Gastroesophageal sphincter (tissue), 3 donors: ENCODE measurements at regions not wholly inside any gene's neighbourhood (a gene's known extent, or its start where the extent isn't known, plus 50 kb on each side); places are given as distances from the start of the nearest gene placed in this dataset.

Experiments
- EP300 ChIP-seq: sonication (generic); formaldehyde crosslinking; IDR thresholded peaks from one replicate; pipeline ENCODE4 v1.6.1; 2017; ENCODE audit warnings: antibody characterized with exemption, mild to moderate bottlenecking
- POLR2A ChIP-seq, 2 donors: fragments of 450-650 bp; IDR thresholded peaks; one replicate each; pipeline ENCODE4 v1.6.1; 2017; ENCODE audit warnings: antibody characterized with exemption in 2 of 2, mild to moderate bottlenecking in 2 of 2, moderate library complexity in 1 of 2
- TF ChIP-seq, protein P1 (sequence below), 4 experiments: fragments of 200-600 bp in 2 of 4; fragments of 450-650 bp in 2 of 4; sonication (generic) in 1 of 4; IDR thresholded peaks; one replicate each; pipeline ENCODE4 v1.5.1; 2017 to 2019; ENCODE audit warnings: antibody characterized with exemption in 4 of 4, mild to moderate bottlenecking in 2 of 4, moderate library complexity in 2 of 4

DNA sequence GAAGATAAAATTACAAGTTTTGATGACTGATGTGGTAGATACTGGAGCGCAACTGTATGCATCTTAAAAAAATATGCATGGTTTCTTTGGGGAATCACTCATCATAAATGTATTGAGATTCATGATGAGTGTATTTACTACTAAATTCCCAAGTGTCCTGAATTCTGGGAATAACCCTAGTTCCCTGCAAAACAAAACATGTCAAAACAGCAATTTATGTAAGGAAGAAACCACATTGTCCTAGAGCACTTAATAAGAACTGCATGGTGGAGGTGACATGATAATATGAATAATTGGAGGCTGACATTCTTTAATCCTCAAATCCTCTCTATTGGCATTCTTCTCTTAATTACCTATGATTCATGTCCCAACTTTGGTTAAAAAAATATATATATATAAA is 1804.7 kb downstream of the STIM2 start:
- TF ChIP-seq, protein P1, sequence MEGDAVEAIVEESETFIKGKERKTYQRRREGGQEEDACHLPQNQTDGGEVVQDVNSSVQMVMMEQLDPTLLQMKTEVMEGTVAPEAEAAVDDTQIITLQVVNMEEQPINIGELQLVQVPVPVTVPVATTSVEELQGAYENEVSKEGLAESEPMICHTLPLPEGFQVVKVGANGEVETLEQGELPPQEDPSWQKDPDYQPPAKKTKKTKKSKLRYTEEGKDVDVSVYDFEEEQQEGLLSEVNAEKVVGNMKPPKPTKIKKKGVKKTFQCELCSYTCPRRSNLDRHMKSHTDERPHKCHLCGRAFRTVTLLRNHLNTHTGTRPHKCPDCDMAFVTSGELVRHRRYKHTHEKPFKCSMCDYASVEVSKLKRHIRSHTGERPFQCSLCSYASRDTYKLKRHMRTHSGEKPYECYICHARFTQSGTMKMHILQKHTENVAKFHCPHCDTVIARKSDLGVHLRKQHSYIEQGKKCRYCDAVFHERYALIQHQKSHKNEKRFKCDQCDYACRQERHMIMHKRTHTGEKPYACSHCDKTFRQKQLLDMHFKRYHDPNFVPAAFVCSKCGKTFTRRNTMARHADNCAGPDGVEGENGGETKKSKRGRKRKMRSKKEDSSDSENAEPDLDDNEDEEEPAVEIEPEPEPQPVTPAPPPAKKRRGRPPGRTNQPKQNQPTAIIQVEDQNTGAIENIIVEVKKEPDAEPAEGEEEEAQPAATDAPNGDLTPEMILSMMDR (IDR thresholded peaks at IDR 0.05), result no peak
- TF ChIP-seq POLR2A (IDR thresholded peaks at IDR 0.05) (no peak), EP300 (no peak)
